ENCODE measurements at regions not wholly inside any gene's neighbourhood (a gene's known extent, or its start where the extent isn't known, plus 50 kb on each side); places are given as distances from the start of the nearest gene placed in this dataset.
A peak's percentile ranks its signal among the peaks of the same experiment; 100 is the strongest.

- ChIA-PET CTCF (no interaction called here), POLR2A (ENCODE audit: low non-redundant PET) (no interaction called here)
Observed at GRCh38 chr15:96052572-96053030, 277.9 kb upstream of the NR2F2 start.

GRCh38 chr15:96053031-96053780, 277.3 kb upstream of the NR2F2 start:
- no peak for TF ChIP-seq EZH2 (IDR thresholded peaks at IDR 0.05; ENCODE audit: borderline replicate concordance, low read depth, low read length, poor library complexity, severe bottlenecking)
- ChIA-PET CTCF (no interaction called here), POLR2A (ENCODE audit: low non-redundant PET) (no interaction called here)
- DNase-seq (ENCODE audit: low spot score), result peak; percentile 53
- H3K27me3 ChIP-seq (replicated peaks; ENCODE audit: insufficient read depth, low read depth, low read length, poor library complexity), result no peaks in the 10 kb centered on the region
- no peak overlapping the region for H3K27ac ChIP-seq (ENCODE audit: low read depth, low read length, poor library complexity, severe bottlenecking)
- BruUV-seq (replicated peaks), result no TSS peak
- intact Hi-C loops (cut with micrococcal nuclease; ENCODE audit: unreplicated experiment), result loop anchor here (10.0 kb wide), 1 partner anchor 272 kb away; no protein-coding TSS in a partner anchor
- H3K36me3 ChIP-seq (ENCODE audit: insufficient read depth, low read length, poor library complexity, severe bottlenecking), result no peaks in the 10 kb centered on the region
- peak overlapping the region; percentile 41 for H3K4me3 ChIP-seq (ENCODE audit: low read depth, low read length, poor library complexity, severe bottlenecking)
- no peaks in the 10 kb centered on the region for H3K9me3 ChIP-seq (ENCODE audit: low read depth, low read length, poor library complexity, severe bottlenecking)
- H3K4me1 ChIP-seq (ENCODE audit: insufficient read depth, low read length, poor library complexity, severe bottlenecking), result peaks cover 20% of the 10 kb centered on the region

More at GRCh38 chr15:96052572-96053030, 277.9 kb upstream of the NR2F2 start:
- no TSS peak for BruUV-seq (replicated peaks)
- no peak overlapping the region for H3K27ac ChIP-seq (ENCODE audit: low read depth, low read length, poor library complexity, severe bottlenecking)
- TF ChIP-seq CTCF (conservative IDR thresholded peaks at IDR 0.05; ENCODE audit: low read depth, low read length), result no peak
- no peak for TF ChIP-seq EZH2 (IDR thresholded peaks at IDR 0.05; ENCODE audit: borderline replicate concordance, low read depth, low read length, poor library complexity, severe bottlenecking)
- intact Hi-C loops (cut with micrococcal nuclease; ENCODE audit: unreplicated experiment), result loop anchor here (10.0 kb wide), 1 partner anchor 272 kb away; no protein-coding TSS in a partner anchor
- DNase-seq (ENCODE audit: low spot score), result no peak
- H3K4me1 ChIP-seq (ENCODE audit: insufficient read depth, low read length, poor library complexity, severe bottlenecking), result peaks cover 20% of the 10 kb centered on the region
- no peaks in the 10 kb centered on the region for H3K36me3 ChIP-seq (ENCODE audit: insufficient read depth, low read length, poor library complexity, severe bottlenecking)
- no peaks in the 10 kb centered on the region for H3K9me3 ChIP-seq (ENCODE audit: low read depth, low read length, poor library complexity, severe bottlenecking)
- peak overlapping the region; percentile 41 for H3K4me3 ChIP-seq (ENCODE audit: low read depth, low read length, poor library complexity, severe bottlenecking)
- H3K27me3 ChIP-seq (replicated peaks; ENCODE audit: insufficient read depth, low read depth, low read length, poor library complexity), result no peaks in the 10 kb centered on the region

GRCh38 chr15:96053781-96054428, 276.6 kb upstream of the NR2F2 start:
- H3K27ac ChIP-seq (ENCODE audit: low read depth, low read length, poor library complexity, severe bottlenecking), result no peak overlapping the region
- peak overlapping the region; percentile 41 for H3K4me3 ChIP-seq (ENCODE audit: low read depth, low read length, poor library complexity, severe bottlenecking)
- no peak for DNase-seq (ENCODE audit: low spot score)
- H3K27me3 ChIP-seq (replicated peaks; ENCODE audit: insufficient read depth, low read depth, low read length, poor library complexity), result no peaks in the 10 kb centered on the region
- peaks cover 20% of the 10 kb centered on the region for H3K4me1 ChIP-seq (ENCODE audit: insufficient read depth, low read length, poor library complexity, severe bottlenecking)
- ChIA-PET POLR2A (ENCODE audit: low non-redundant PET) (no interaction called here), CTCF (no interaction called here)
- intact Hi-C loops (cut with micrococcal nuclease; ENCODE audit: unreplicated experiment), result loop anchor here (10.0 kb wide), 1 partner anchor 271 kb away; no protein-coding TSS in a partner anchor
- BruUV-seq (replicated peaks), result no TSS peak
- no peaks in the 10 kb centered on the region for H3K36me3 ChIP-seq (ENCODE audit: insufficient read depth, low read length, poor library complexity, severe bottlenecking)
- H3K9me3 ChIP-seq (ENCODE audit: low read depth, low read length, poor library complexity, severe bottlenecking), result no peaks in the 10 kb centered on the region
- no peak for TF ChIP-seq EZH2 (IDR thresholded peaks at IDR 0.05; ENCODE audit: borderline replicate concordance, low read depth, low read length, poor library complexity, severe bottlenecking)

- ChIA-PET POLR2A (ENCODE audit: low non-redundant PET) (no interaction called here), CTCF (no interaction called here)
- intact Hi-C loops (cut with micrococcal nuclease; ENCODE audit: unreplicated experiment), result loop anchor here (10.0 kb wide), 1 partner anchor 270 kb away; no protein-coding TSS in a partner anchor
- Histone ChIP-seq H3K27ac (ENCODE audit: low read depth, low read length, poor library complexity, severe bottlenecking) (no peak overlapping the region), H3K27me3 (replicated peaks; ENCODE audit: insufficient read depth, low read depth, low read length, poor library complexity) (no peaks in the 10 kb centered on the region), H3K4me1 (ENCODE audit: insufficient read depth, low read length, poor library complexity, severe bottlenecking) (peaks cover 20% of the 10 kb centered on the region), H3K36me3 (ENCODE audit: insufficient read depth, low read length, poor library complexity, severe bottlenecking) (no peaks in the 10 kb centered on the region), H3K4me3 (ENCODE audit: low read depth, low read length, poor library complexity, severe bottlenecking) (no peak overlapping the region), H3K9me3 (ENCODE audit: low read depth, low read length, poor library complexity, severe bottlenecking) (no peaks in the 10 kb centered on the region)
- no peak for TF ChIP-seq CTCF (conservative IDR thresholded peaks at IDR 0.05; ENCODE audit: low read depth, low read length)
- no peak for TF ChIP-seq EZH2 (IDR thresholded peaks at IDR 0.05; ENCODE audit: borderline replicate concordance, low read depth, low read length, poor library complexity, severe bottlenecking)
- peak; percentile 58 for DNase-seq (ENCODE audit: low spot score)
- no TSS peak for BruUV-seq (replicated peaks)
Observed at GRCh38 chr15:96054621-96055020, 275.9 kb upstream of the NR2F2 start.
